ENCODE measurements at regions not wholly inside any gene's neighbourhood (a gene's known extent, or its start where the extent isn't known, plus 50 kb on each side); places are given as distances from the start of the nearest gene placed in this dataset.

- no peaks in the 10 kb centered on the region for H3K27me3 ChIP-seq (ENCODE audit: control insufficient read depth, insufficient read depth, low read length)
- H3K4me3 ChIP-seq (ENCODE audit: low read depth, low read length): no peak overlapping the region
- TF ChIP-seq CTCF (IDR thresholded peaks at IDR 0.05; ENCODE audit: insufficient read depth, low read length, severe bottlenecking): no peak
- H3K36me3 ChIP-seq (ENCODE audit: control insufficient read depth, insufficient read depth, low read length): no peaks in the 10 kb centered on the region
- FAIRE-seq (no peak), DNase-seq (ENCODE audit: low read depth) (no peak)
Observed at GRCh38 chr2:139885921-139886498, 1105.8 kb upstream of the NXPH2 start.

GRCh38 chr2:139876964-139877363 is 1096.8 kb upstream of the NXPH2 start:
- Histone ChIP-seq H3K4me3 (ENCODE audit: low read depth, low read length) (no peak overlapping the region), H3K27me3 (ENCODE audit: control insufficient read depth, insufficient read depth, low read length) (no peaks in the 10 kb centered on the region), H3K36me3 (ENCODE audit: control insufficient read depth, insufficient read depth, low read length) (no peaks in the 10 kb centered on the region)
- FAIRE-seq: no peak
- DNase-seq (ENCODE audit: low read depth): no peak
- TF ChIP-seq CTCF (IDR thresholded peaks at IDR 0.05; ENCODE audit: insufficient read depth, low read length, severe bottlenecking): no peak

GRCh38 chr2:139876321-139876720 is 1096.1 kb upstream of the NXPH2 start:
- no peak for TF ChIP-seq CTCF (IDR thresholded peaks at IDR 0.05; ENCODE audit: insufficient read depth, low read length, severe bottlenecking)
- FAIRE-seq (no peak), DNase-seq (ENCODE audit: low read depth) (no peak)
- Histone ChIP-seq H3K36me3 (ENCODE audit: control insufficient read depth, insufficient read depth, low read length) (no peaks in the 10 kb centered on the region), H3K4me3 (ENCODE audit: low read depth, low read length) (no peak overlapping the region), H3K27me3 (ENCODE audit: control insufficient read depth, insufficient read depth, low read length) (no peaks in the 10 kb centered on the region)

GRCh38 chr2:139872503-139872902 is 1092.3 kb upstream of the NXPH2 start:
- FAIRE-seq (no peak), DNase-seq (ENCODE audit: low read depth) (no peak)
- no peaks in the 10 kb centered on the region for H3K36me3 ChIP-seq (ENCODE audit: control insufficient read depth, insufficient read depth, low read length)
- H3K4me3 ChIP-seq (ENCODE audit: low read depth, low read length): no peak overlapping the region
- H3K27me3 ChIP-seq (ENCODE audit: control insufficient read depth, insufficient read depth, low read length): no peaks in the 10 kb centered on the region
- no peak for TF ChIP-seq CTCF (IDR thresholded peaks at IDR 0.05; ENCODE audit: insufficient read depth, low read length, severe bottlenecking)

- no peaks in the 10 kb centered on the region for H3K27me3 ChIP-seq (ENCODE audit: control insufficient read depth, insufficient read depth, low read length)
- no peak for TF ChIP-seq CTCF (IDR thresholded peaks at IDR 0.05; ENCODE audit: insufficient read depth, low read length, severe bottlenecking)
- no peak overlapping the region for H3K4me3 ChIP-seq (ENCODE audit: low read depth, low read length)
- no peak for DNase-seq (ENCODE audit: low read depth)
- no peak for FAIRE-seq
- H3K36me3 ChIP-seq (ENCODE audit: control insufficient read depth, insufficient read depth, low read length): no peaks in the 10 kb centered on the region
Observed at GRCh38 chr2:139872032-139872431, 1091.8 kb upstream of the NXPH2 start.

- no peaks in the 10 kb centered on the region for H3K36me3 ChIP-seq (ENCODE audit: control insufficient read depth, insufficient read depth, low read length)
- peak; percentile 4 for DNase-seq (ENCODE audit: low read depth)
- H3K4me3 ChIP-seq (ENCODE audit: low read depth, low read length): no peak overlapping the region
- no peak for TF ChIP-seq CTCF (IDR thresholded peaks at IDR 0.05; ENCODE audit: insufficient read depth, low read length, severe bottlenecking)
- FAIRE-seq: no peak
- H3K27me3 ChIP-seq (ENCODE audit: control insufficient read depth, insufficient read depth, low read length): no peaks in the 10 kb centered on the region
Observed at GRCh38 chr2:139867601-139868226, 1087.5 kb upstream of the NXPH2 start.
